Natural killer cell (primary cell): ENCODE measurements at regions not wholly inside any gene's neighbourhood (a gene's known extent, or its start where the extent isn't known, plus 50 kb on each side); places are given as distances from the start of the nearest gene placed in this dataset.

ENCODE experiments used
- ATAC-seq, 3 donors: fragments of 150-1000 bp in 2 of 3; fragments of 200-7000 bp in 1 of 3; cut with Tn5 transposase; 1 replicate in 1 of 3; 2 replicates in 2 of 3; pipeline ENCODE4 v1.10.0; 2021; ENCODE audit warnings: mild to moderate bottlenecking in 2 of 3, moderate library complexity in 2 of 3
- DNase-seq, 2 donors: peaks; one replicate each; pipeline versions ENCODE4 v3.0.0 to v3.0.0-alpha.2; 2013 to 2021; ENCODE audit warnings: mixed read lengths in 1 of 2
- H3K27ac ChIP-seq: one replicate; pipeline ENCODE4 v1.5.1; 2013; ENCODE audit warnings: mild to moderate bottlenecking, low read length
- H3K27me3 ChIP-seq: one replicate; pipeline ENCODE4 v1.6.1; 2013; ENCODE audit warnings: low read length; ENCODE audit not compliant: control insufficient read depth, insufficient read depth
- H3K36me3 ChIP-seq: one replicate; pipeline ENCODE4 v1.6.1; 2013; ENCODE audit warnings: low read length; ENCODE audit not compliant: control insufficient read depth, insufficient read depth
- H3K4me1 ChIP-seq: one replicate; pipeline ENCODE4 v1.6.1; 2013; ENCODE audit warnings: low read length; ENCODE audit not compliant: control insufficient read depth, insufficient read depth
- H3K4me3 ChIP-seq: one replicate; pipeline ENCODE4 v1.5.1; 2013; ENCODE audit warnings: low read length
- H3K9me3 ChIP-seq: one replicate; pipeline ENCODE4 v1.6.1; 2013; ENCODE audit warnings: low read length; ENCODE audit not compliant: control insufficient read depth, insufficient read depth
- H3K27ac Mint-ChIP-seq, 2 donors: one replicate each; pipeline ENCODE4 v1.8.0; 2022; ENCODE audit warnings: mild to moderate bottlenecking in 2 of 2, mixed read lengths in 2 of 2, moderate library complexity in 1 of 2
- H3K27me3 Mint-ChIP-seq, 2 donors: one replicate each; pipeline ENCODE4 v1.8.0; 2022; ENCODE audit warnings: low read depth in 2 of 2, mixed read lengths in 2 of 2
- H3K36me3 Mint-ChIP-seq: one replicate; pipeline ENCODE4 v1.8.0; 2022; ENCODE audit warnings: mixed read lengths
- H3K4me1 Mint-ChIP-seq, 2 donors: one replicate each; pipeline ENCODE4 v1.8.0; 2022; ENCODE audit warnings: mixed read lengths in 2 of 2
- H3K4me3 Mint-ChIP-seq: one replicate; pipeline ENCODE4 v1.8.0; 2022; ENCODE audit warnings: mild to moderate bottlenecking, moderate library complexity, mixed read lengths
- H3K9me3 Mint-ChIP-seq, 2 donors: one replicate each; pipeline ENCODE4 v1.8.0; 2022; ENCODE audit warnings: mixed read lengths in 2 of 2
- CTCF ChIP-seq: fragments of 200-600 bp; IDR thresholded peaks from one replicate; pipeline ENCODE4 v1.8.0; 2022; ENCODE audit warnings: antibody characterized with exemption
- WGBS: methylation state at CpG from one replicate; pipeline ENCODE4 v1.1.7; 2013; ENCODE audit warnings: missing lambda C conversion rate; ENCODE audit not compliant: insufficient coverage; 5-methylcytosine and 5-hydroxymethylcytosine counted together
- intact Hi-C: fragments of 100-400 bp; cut with micrococcal nuclease; formaldehyde crosslinking; loops from one replicate; pipeline ENCODE4 v1.14.2; 2022

- no peak overlapping the region for H3K4me3 Mint-ChIP-seq
- H3K9me3 Mint-ChIP-seq = peaks cover 11 to 13% of the 10 kb centered on the region in 2 donors
- Histone ChIP-seq H3K27ac (no peak overlapping the region), H3K4me1 (no peaks in the 10 kb centered on the region), H3K27me3 (no peaks in the 10 kb centered on the region), H3K4me3 (no peak overlapping the region), H3K36me3 (no peaks in the 10 kb centered on the region), H3K9me3 (no peaks in the 10 kb centered on the region)
- intact Hi-C loops = no loop called here
- H3K27me3 Mint-ChIP-seq = no peaks in the 10 kb centered on the region
- no peaks in the 10 kb centered on the region for H3K4me1 Mint-ChIP-seq
- DNase-seq = no peak
- TF ChIP-seq CTCF = no peak
- no CpG with 5 or more reads among the region's 2 CpGs for WGBS
- no peak for ATAC-seq
- no peaks in the 10 kb centered on the region for H3K36me3 Mint-ChIP-seq
- no peak overlapping the region for H3K27ac Mint-ChIP-seq
Measured at GRCh38 chr3:74534611-74535010, 79.8 kb downstream of the CNTN3 start.

- Histone ChIP-seq H3K36me3 (no peaks in the 10 kb centered on the region), H3K27me3 (no peaks in the 10 kb centered on the region), H3K9me3 (no peaks in the 10 kb centered on the region), H3K27ac (no peak overlapping the region), H3K4me3 (no peak overlapping the region), H3K4me1 (no peaks in the 10 kb centered on the region)
- intact Hi-C loops = no loop called here
- Mint-ChIP-seq H3K9me3 (peaks cover 5 to 10% of the 10 kb centered on the region in 2 donors), H3K27me3 (no peaks in the 10 kb centered on the region), H3K27ac (no peak overlapping the region), H3K36me3 (no peaks in the 10 kb centered on the region), H3K4me1 (no peaks in the 10 kb centered on the region), H3K4me3 (no peak overlapping the region)
- no peak for DNase-seq
- no peak for TF ChIP-seq CTCF
- no peak for ATAC-seq
- WGBS = 77% methylated on average over 4 of the region's 4 CpGs
Measured at GRCh38 chr3:74532446-74532845, 82.0 kb downstream of the CNTN3 start.

GRCh38 chr3:74531491-74531890 is 83.0 kb downstream of the CNTN3 start:
- H3K27me3 Mint-ChIP-seq = no peaks in the 10 kb centered on the region
- no peak overlapping the region for H3K27ac ChIP-seq
- no peaks in the 10 kb centered on the region for H3K4me1 ChIP-seq
- TF ChIP-seq CTCF = no peak
- H3K9me3 Mint-ChIP-seq = peaks cover 5 to 10% of the 10 kb centered on the region in 2 donors
- intact Hi-C loops = no loop called here
- WGBS = 85% methylated on average over 4 of the region's 4 CpGs
- no peak overlapping the region for H3K4me3 ChIP-seq
- H3K27ac Mint-ChIP-seq = no peak overlapping the region
- H3K9me3 ChIP-seq = no peaks in the 10 kb centered on the region
- no peak overlapping the region for H3K4me3 Mint-ChIP-seq
- no peaks in the 10 kb centered on the region for H3K36me3 Mint-ChIP-seq
- DNase-seq = no peak
- H3K27me3 ChIP-seq = no peaks in the 10 kb centered on the region
- ATAC-seq = no peak
- no peaks in the 10 kb centered on the region for H3K36me3 ChIP-seq
- no peaks in the 10 kb centered on the region for H3K4me1 Mint-ChIP-seq

GRCh38 chr3:74529145-74529544 is 85.3 kb downstream of the CNTN3 start:
- Mint-ChIP-seq H3K27me3 (no peaks in the 10 kb centered on the region), H3K36me3 (no peaks in the 10 kb centered on the region), H3K27ac (no peak overlapping the region), H3K4me3 (no peak overlapping the region), H3K9me3 (peaks cover 5 to 13% of the 10 kb centered on the region in 2 donors), H3K4me1 (no peaks in the 10 kb centered on the region)
- no peak for ATAC-seq
- Histone ChIP-seq H3K4me1 (no peaks in the 10 kb centered on the region), H3K27ac (no peak overlapping the region), H3K4me3 (no peak overlapping the region), H3K9me3 (no peaks in the 10 kb centered on the region), H3K27me3 (no peaks in the 10 kb centered on the region), H3K36me3 (no peaks in the 10 kb centered on the region)
- no peak for DNase-seq
- TF ChIP-seq CTCF = no peak
- WGBS = 73% methylated on average over 3 of the region's 3 CpGs
- intact Hi-C loops = no loop called here
